Caco-2 (cell line): ENCODE measurements at regions not wholly inside any gene's neighbourhood (a gene's known extent, or its start where the extent isn't known, plus 50 kb on each side); places are given as distances from the start of the nearest gene placed in this dataset.

Experiments used
- BruUV-seq: library from RNA; stranded (reverse); fragments of 400-500 nt; replicated peaks from 2 replicates; lab custom pipeline; 2021; lab: Mats Ljungman, UMichigan
- CTCF ChIA-PET: fragments of 300-600 bp; sonication (Branson Sonifier 250); formaldehyde crosslinking; loops from one replicate; lab custom pipeline; 2022; ENCODE audit warnings: antibody characterized with exemption; lab: Charles Lee
- POLR2A ChIA-PET: fragments of 300-600 bp; sonication (Branson Sonifier 250); formaldehyde crosslinking; loops from one replicate; lab custom pipeline; 2022; ENCODE audit warnings: antibody characterized with exemption; lab: Charles Lee
- DNase-seq, 2 experiments: peaks; one replicate each; pipeline versions ENCODE4 v3.0.0 to v3.0.0-alpha.2; 2020 to 2022
- H3K27me3 ChIP-seq: replicated peaks from 2 replicates; pipeline ENCODE4 v1.6.0; 2011; ENCODE audit warnings: low read length; ENCODE audit not compliant: control insufficient read depth, insufficient read depth
- H3K36me3 ChIP-seq: 2 replicates; pipeline ENCODE4 v1.5.1; 2011; ENCODE audit warnings: low read length; ENCODE audit not compliant: control insufficient read depth, insufficient read depth
- H3K4me1 ChIP-seq: fragments of 250-450 bp; sonication (Bioruptor Pico); 2 replicates; pipeline ENCODE4 v1.5.1; 2020; ENCODE audit warnings: mild to moderate bottlenecking
- H3K4me3 ChIP-seq: 2 replicates; pipeline ENCODE4 v1.5.1; 2011; ENCODE audit warnings: low read depth, mild to moderate bottlenecking, control low read depth, low read length
- H3K9me3 ChIP-seq: fragments of 250-450 bp; sonication (Bioruptor Pico); 2 replicates; pipeline ENCODE4 v1.5.1; 2020; ENCODE audit warnings: mild to moderate bottlenecking, moderate library complexity
- H3K27ac Mint-ChIP-seq: one replicate; pipeline ENCODE4 v1.8.0; 2022; ENCODE audit warnings: mixed read lengths; ENCODE audit not compliant: unreplicated experiment
- H3K27me3 Mint-ChIP-seq: one replicate; pipeline ENCODE4 v1.8.0; 2022; ENCODE audit warnings: mixed read lengths; ENCODE audit not compliant: insufficient read depth, unreplicated experiment
- H3K36me3 Mint-ChIP-seq: one replicate; pipeline ENCODE4 v1.8.0; 2022; ENCODE audit warnings: mild to moderate bottlenecking, mixed read lengths; ENCODE audit not compliant: insufficient read depth, unreplicated experiment
- H3K4me1 Mint-ChIP-seq: one replicate; pipeline ENCODE4 v1.8.0; 2022; ENCODE audit warnings: low read depth, mixed read lengths; ENCODE audit not compliant: unreplicated experiment
- H3K4me3 Mint-ChIP-seq: one replicate; pipeline ENCODE4 v1.8.0; 2022; ENCODE audit warnings: mild to moderate bottlenecking, moderate library complexity, mixed read lengths; ENCODE audit not compliant: unreplicated experiment
- H3K9me3 Mint-ChIP-seq: one replicate; pipeline ENCODE4 v1.8.0; 2022; ENCODE audit warnings: mixed read lengths; ENCODE audit not compliant: unreplicated experiment
- CTCF ChIP-seq, 2 experiments: fragments of 200-600 bp in 1 of 2; IDR thresholded peaks; 1 replicate in 1 of 2; 2 replicates in 1 of 2; pipeline versions ENCODE4 v1.5.1 to v1.8.0; 2011 to 2022; ENCODE audit warnings: antibody characterized with exemption in 1 of 2, control low read depth in 1 of 2, inconsistent platforms in 1 of 2, low read depth in 1 of 2, low read length in 1 of 2, mild to moderate bottlenecking in 1 of 2, moderate library complexity in 1 of 2; ENCODE audit not compliant: insufficient read depth in 1 of 2, severe bottlenecking in 1 of 2, unreplicated experiment in 1 of 2
- intact Hi-C: fragments of 100-400 bp; cut with micrococcal nuclease; formaldehyde crosslinking; loops from one replicate; pipeline ENCODE4 v1.10.0; 2022; ENCODE audit not compliant: unreplicated experiment

- Mint-ChIP-seq H3K36me3 (no peaks in the 10 kb centered on the region), H3K27me3 (no peaks in the 10 kb centered on the region), H3K4me3 (no peak overlapping the region), H3K27ac (no peak overlapping the region), H3K9me3 (no peaks in the 10 kb centered on the region), H3K4me1 (no peaks in the 10 kb centered on the region)
- Histone ChIP-seq H3K36me3 (no peaks in the 10 kb centered on the region), H3K4me1 (no peaks in the 10 kb centered on the region), H3K4me3 (no peak overlapping the region), H3K27me3 (no peaks in the 10 kb centered on the region), H3K9me3 (no peaks in the 10 kb centered on the region)
- BruUV-seq: no TSS peak
- ChIA-PET CTCF (no interaction called here), POLR2A (no interaction called here)
- no peak for DNase-seq
- no peak for TF ChIP-seq CTCF (IDR thresholded peaks at IDR 0.05; ENCODE audit: insufficient read depth in 1 of 2, low read depth in 1 of 2, low read length in 1 of 2, severe bottlenecking in 1 of 2, unreplicated experiment in 1 of 2)
- intact Hi-C loops: no loop called here
Measured at GRCh38 chr17:13725288-13725990, 123.7 kb upstream of the HS3ST3A1 start.

DNA sequence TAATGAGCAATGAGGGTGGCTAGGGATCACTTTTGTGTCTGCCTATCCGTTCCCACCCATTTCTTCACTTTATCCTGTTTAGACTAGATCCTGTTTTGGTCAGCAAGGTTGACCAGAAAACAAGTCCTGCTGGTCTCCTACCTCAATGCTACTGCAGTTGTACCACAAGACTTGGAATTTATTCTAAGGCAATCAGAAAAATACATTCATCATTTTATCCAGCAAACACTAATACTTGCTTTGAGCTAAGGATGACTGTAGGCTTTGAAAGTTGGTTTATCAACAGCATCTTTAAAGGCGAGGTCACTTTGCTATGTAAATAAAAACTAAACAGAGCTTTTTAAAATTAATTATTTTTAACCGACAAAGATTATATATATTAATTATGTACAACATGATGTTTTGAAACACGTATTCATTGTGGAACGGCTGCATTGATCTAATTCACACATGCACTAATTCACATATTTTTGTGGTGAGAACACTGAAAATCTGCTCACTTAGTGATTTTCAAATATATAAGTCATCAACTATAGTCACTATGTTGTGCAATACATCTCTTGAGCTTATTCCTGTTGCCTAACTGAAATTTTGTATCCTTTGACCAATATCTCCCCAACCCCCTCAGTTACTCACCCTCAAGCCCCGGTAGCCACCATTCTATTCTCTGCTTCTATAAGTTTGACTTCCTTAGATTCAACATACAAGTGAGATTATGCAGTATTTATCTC is 125.9 kb upstream of the HS3ST3A1 start:
- Histone ChIP-seq H3K36me3 (no peaks in the 10 kb centered on the region), H3K4me1 (no peaks in the 10 kb centered on the region), H3K9me3 (no peaks in the 10 kb centered on the region), H3K4me3 (no peak overlapping the region), H3K27me3 (no peaks in the 10 kb centered on the region)
- Mint-ChIP-seq H3K27me3 (no peaks in the 10 kb centered on the region), H3K9me3 (peaks cover 9% of the 10 kb centered on the region), H3K4me3 (no peak overlapping the region), H3K4me1 (no peaks in the 10 kb centered on the region), H3K36me3 (no peaks in the 10 kb centered on the region), H3K27ac (no peak overlapping the region)
- POLR2A ChIA-PET: no interaction called here
- no TSS peak for BruUV-seq
- CTCF ChIA-PET: no interaction called here
- intact Hi-C loops: no loop called here
- TF ChIP-seq CTCF (IDR thresholded peaks at IDR 0.05; ENCODE audit: insufficient read depth in 1 of 2, low read depth in 1 of 2, low read length in 1 of 2, severe bottlenecking in 1 of 2, unreplicated experiment in 1 of 2): no peak
- no peak for DNase-seq

- Mint-ChIP-seq H3K27me3 (no peaks in the 10 kb centered on the region), H3K4me3 (no peak overlapping the region), H3K4me1 (no peaks in the 10 kb centered on the region), H3K9me3 (peaks cover 9% of the 10 kb centered on the region), H3K27ac (no peak overlapping the region), H3K36me3 (no peaks in the 10 kb centered on the region)
- intact Hi-C loops: no loop called here
- POLR2A ChIA-PET: no interaction called here
- Histone ChIP-seq H3K9me3 (no peaks in the 10 kb centered on the region), H3K4me3 (no peak overlapping the region), H3K27me3 (no peaks in the 10 kb centered on the region), H3K4me1 (no peaks in the 10 kb centered on the region), H3K36me3 (no peaks in the 10 kb centered on the region)
- no TSS peak for BruUV-seq
- DNase-seq: no peak
- no peak for TF ChIP-seq CTCF (IDR thresholded peaks at IDR 0.05; ENCODE audit: insufficient read depth in 1 of 2, low read depth in 1 of 2, low read length in 1 of 2, severe bottlenecking in 1 of 2, unreplicated experiment in 1 of 2)
- CTCF ChIA-PET: no interaction called here
Measured at GRCh38 chr17:13728781-13729180, 127.1 kb upstream of the HS3ST3A1 start.
